Thyroid gland (tissue), 4 donors: ENCODE measurements at regions not wholly inside any gene's neighbourhood (a gene's known extent, or its start where the extent isn't known, plus 50 kb on each side); places are given as distances from the start of the nearest gene placed in this dataset.

ENCODE experiments used
- POLR2A ChIP-seq, 2 donors: fragments of 450-650 bp; IDR thresholded peaks; one replicate each; pipeline ENCODE4 v1.6.1; 2017; ENCODE audit warnings: antibody characterized with exemption in 2 of 2, mild to moderate bottlenecking in 2 of 2, moderate library complexity in 1 of 2
- TF ChIP-seq, protein P1 (sequence below), 6 experiments: fragments of 200-600 bp in 3 of 6; fragments of 450-650 bp in 3 of 6; sonication (generic) in 3 of 6; IDR thresholded peaks; one replicate each; pipeline ENCODE4 v1.5.1; 2016 to 2019; ENCODE audit warnings: antibody characterized with exemption in 6 of 6, mild to moderate bottlenecking in 2 of 6, inconsistent platforms in 1 of 6, moderate library complexity in 1 of 6

- TF ChIP-seq, protein P1, sequence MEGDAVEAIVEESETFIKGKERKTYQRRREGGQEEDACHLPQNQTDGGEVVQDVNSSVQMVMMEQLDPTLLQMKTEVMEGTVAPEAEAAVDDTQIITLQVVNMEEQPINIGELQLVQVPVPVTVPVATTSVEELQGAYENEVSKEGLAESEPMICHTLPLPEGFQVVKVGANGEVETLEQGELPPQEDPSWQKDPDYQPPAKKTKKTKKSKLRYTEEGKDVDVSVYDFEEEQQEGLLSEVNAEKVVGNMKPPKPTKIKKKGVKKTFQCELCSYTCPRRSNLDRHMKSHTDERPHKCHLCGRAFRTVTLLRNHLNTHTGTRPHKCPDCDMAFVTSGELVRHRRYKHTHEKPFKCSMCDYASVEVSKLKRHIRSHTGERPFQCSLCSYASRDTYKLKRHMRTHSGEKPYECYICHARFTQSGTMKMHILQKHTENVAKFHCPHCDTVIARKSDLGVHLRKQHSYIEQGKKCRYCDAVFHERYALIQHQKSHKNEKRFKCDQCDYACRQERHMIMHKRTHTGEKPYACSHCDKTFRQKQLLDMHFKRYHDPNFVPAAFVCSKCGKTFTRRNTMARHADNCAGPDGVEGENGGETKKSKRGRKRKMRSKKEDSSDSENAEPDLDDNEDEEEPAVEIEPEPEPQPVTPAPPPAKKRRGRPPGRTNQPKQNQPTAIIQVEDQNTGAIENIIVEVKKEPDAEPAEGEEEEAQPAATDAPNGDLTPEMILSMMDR (IDR thresholded peaks at IDR 0.05) = no peak
- TF ChIP-seq POLR2A (IDR thresholded peaks at IDR 0.05) = no peak
Observed at GRCh38 chr9:116084497-116084896, 69.1 kb upstream of the PAPPA start.
